Sigmoid colon (tissue), 4 donors: ENCODE measurements at regions not wholly inside any gene's neighbourhood (a gene's known extent, or its start where the extent isn't known, plus 50 kb on each side); places are given as distances from the start of the nearest gene placed in this dataset.

Experiments
- EP300 ChIP-seq, 4 donors: sonication (generic); formaldehyde crosslinking; IDR thresholded peaks; one replicate each; pipeline ENCODE4 v1.6.1; 2017; ENCODE audit warnings: antibody characterized with exemption in 4 of 4
- TF ChIP-seq, protein P1 (sequence below), 4 experiments: fragments of 450-650 bp in 3 of 4; fragments of 200-600 bp in 1 of 4; IDR thresholded peaks; one replicate each; pipeline ENCODE4 v1.5.1; 2016 to 2019; ENCODE audit warnings: antibody characterized with exemption in 4 of 4, mild to moderate bottlenecking in 3 of 4, moderate library complexity in 2 of 4

DNA sequence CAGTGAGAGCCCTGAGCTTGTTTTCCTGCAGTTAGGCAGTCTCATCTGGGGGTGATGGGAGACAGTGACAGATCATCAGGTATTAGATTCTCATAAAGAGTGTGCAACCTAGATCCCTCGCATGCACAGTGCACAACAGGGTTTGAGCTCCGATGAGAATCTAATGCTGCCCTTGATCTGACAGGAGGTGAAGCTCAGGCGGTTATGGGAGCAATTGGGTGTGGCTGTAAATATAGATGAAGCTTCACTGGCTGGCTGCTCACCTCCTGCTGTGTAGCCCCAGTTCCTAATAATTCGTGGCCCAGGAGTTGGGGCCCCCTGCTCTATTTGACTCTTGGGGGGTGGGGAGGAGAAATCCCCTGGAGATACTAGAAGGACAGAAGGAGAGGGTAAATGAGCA is 309.4 kb upstream of the STT3B start:
- TF ChIP-seq, protein P1, sequence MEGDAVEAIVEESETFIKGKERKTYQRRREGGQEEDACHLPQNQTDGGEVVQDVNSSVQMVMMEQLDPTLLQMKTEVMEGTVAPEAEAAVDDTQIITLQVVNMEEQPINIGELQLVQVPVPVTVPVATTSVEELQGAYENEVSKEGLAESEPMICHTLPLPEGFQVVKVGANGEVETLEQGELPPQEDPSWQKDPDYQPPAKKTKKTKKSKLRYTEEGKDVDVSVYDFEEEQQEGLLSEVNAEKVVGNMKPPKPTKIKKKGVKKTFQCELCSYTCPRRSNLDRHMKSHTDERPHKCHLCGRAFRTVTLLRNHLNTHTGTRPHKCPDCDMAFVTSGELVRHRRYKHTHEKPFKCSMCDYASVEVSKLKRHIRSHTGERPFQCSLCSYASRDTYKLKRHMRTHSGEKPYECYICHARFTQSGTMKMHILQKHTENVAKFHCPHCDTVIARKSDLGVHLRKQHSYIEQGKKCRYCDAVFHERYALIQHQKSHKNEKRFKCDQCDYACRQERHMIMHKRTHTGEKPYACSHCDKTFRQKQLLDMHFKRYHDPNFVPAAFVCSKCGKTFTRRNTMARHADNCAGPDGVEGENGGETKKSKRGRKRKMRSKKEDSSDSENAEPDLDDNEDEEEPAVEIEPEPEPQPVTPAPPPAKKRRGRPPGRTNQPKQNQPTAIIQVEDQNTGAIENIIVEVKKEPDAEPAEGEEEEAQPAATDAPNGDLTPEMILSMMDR (IDR thresholded peaks at IDR 0.05), result no peak
- TF ChIP-seq EP300 (IDR thresholded peaks at IDR 0.05), result no peak
